Liver (tissue), 8 donors: ENCODE measurements at regions not wholly inside any gene's neighbourhood (a gene's known extent, or its start where the extent isn't known, plus 50 kb on each side); places are given as distances from the start of the nearest gene placed in this dataset.

Source experiments
- DNase-seq: peaks from one replicate; pipeline ENCODE4 v3.0.0-alpha.2; 2017; ENCODE audit warnings: low spot score
- H3K27ac ChIP-seq, 2 donors: one replicate each; pipeline ENCODE4 v1.7.0; 2013; ENCODE audit warnings: inconsistent platforms in 2 of 2, low read length in 2 of 2, control low read depth in 1 of 2, low read depth in 1 of 2, mild to moderate bottlenecking in 1 of 2
- H3K27me3 ChIP-seq, 4 donors: one replicate each; pipeline versions ENCODE4 v1.6.1 to v1.7.0; 2013; ENCODE audit warnings: low read length in 3 of 4, inconsistent platforms in 1 of 4, mild to moderate bottlenecking in 1 of 4, moderate library complexity in 1 of 4; ENCODE audit not compliant: control insufficient read depth in 4 of 4, insufficient read depth in 4 of 4
- H3K36me3 ChIP-seq, 4 donors: one replicate each; pipeline versions ENCODE4 v1.6.1 to v1.7.0; 2013; ENCODE audit warnings: low read length in 3 of 4, mild to moderate bottlenecking in 3 of 4, low read depth in 1 of 4, moderate library complexity in 1 of 4; ENCODE audit not compliant: control insufficient read depth in 4 of 4, insufficient read depth in 3 of 4
- H3K4me1 ChIP-seq, 4 donors: one replicate each; pipeline versions ENCODE4 v1.6.1 to v1.7.0; 2013; ENCODE audit warnings: low read length in 3 of 4, mild to moderate bottlenecking in 3 of 4, moderate library complexity in 1 of 4; ENCODE audit not compliant: control insufficient read depth in 4 of 4, insufficient read depth in 4 of 4
- H3K4me3 ChIP-seq, 3 donors: one replicate each; pipeline versions ENCODE4 v1.6.1 to v1.7.0; 2013; ENCODE audit warnings: low read length in 3 of 3, control low read depth in 1 of 3, low read depth in 1 of 3, mild to moderate bottlenecking in 1 of 3
- H3K9ac ChIP-seq, 2 donors: one replicate each; pipeline ENCODE4 v1.7.0; 2013; ENCODE audit warnings: low read length in 2 of 2, mild to moderate bottlenecking in 2 of 2, moderate library complexity in 2 of 2, control low read depth in 1 of 2, low read depth in 1 of 2
- H3K9me3 ChIP-seq, 4 donors: one replicate each; pipeline versions ENCODE4 v1.6.1 to v1.7.0; 2013; ENCODE audit warnings: low read length in 3 of 4; ENCODE audit not compliant: control insufficient read depth in 4 of 4
- EGR1 ChIP-seq, 2 donors: IDR thresholded peaks; 2 replicates each; pipeline ENCODE4 v1.6.1; 2016 to 2018; ENCODE audit warnings: antibody characterized with exemption in 2 of 2, low read depth in 2 of 2
- FOXA1 ChIP-seq: IDR thresholded peaks from 2 replicates; pipeline ENCODE4 v1.6.1; 2016; ENCODE audit warnings: antibody characterized with exemption
- FOXA2 ChIP-seq: IDR thresholded peaks from 2 replicates; pipeline ENCODE4 v1.6.1; 2016; ENCODE audit warnings: antibody characterized with exemption
- HNF4A ChIP-seq, 2 donors: conservative IDR thresholded peaks; 2 replicates each; pipeline ENCODE4 v1.6.1; 2016; ENCODE audit warnings: antibody characterized with exemption in 2 of 2, mild to moderate bottlenecking in 2 of 2
- HNF4G ChIP-seq: IDR thresholded peaks from 2 replicates; pipeline ENCODE4 v1.6.1; 2016; ENCODE audit warnings: antibody characterized with exemption
- JUND ChIP-seq, 2 donors: IDR thresholded peaks; 2 replicates each; pipeline ENCODE4 v1.6.1; 2016; ENCODE audit warnings: antibody characterized with exemption in 2 of 2
- MAX ChIP-seq: IDR thresholded peaks from 2 replicates; pipeline ENCODE4 v1.6.1; 2016; ENCODE audit warnings: antibody characterized with exemption
- RAD21 ChIP-seq, 2 donors: IDR thresholded peaks; 2 replicates each; pipeline ENCODE4 v1.6.1; 2016; ENCODE audit warnings: antibody characterized with exemption in 2 of 2, mild to moderate bottlenecking in 2 of 2
- REST ChIP-seq: IDR thresholded peaks from 2 replicates; pipeline ENCODE4 v1.6.1; 2016; ENCODE audit warnings: antibody characterized with exemption, mild to moderate bottlenecking
- RXRA ChIP-seq, 2 donors: IDR thresholded peaks; 2 replicates each; pipeline ENCODE4 v1.6.1; 2017 to 2018; ENCODE audit warnings: antibody characterized with exemption in 2 of 2, mild to moderate bottlenecking in 1 of 2
- TAF1 ChIP-seq: conservative IDR thresholded peaks from 2 replicates; pipeline ENCODE4 v1.6.1; 2016; ENCODE audit warnings: antibody characterized with exemption, mild to moderate bottlenecking
- YY1 ChIP-seq: IDR thresholded peaks from 2 replicates; pipeline ENCODE4 v1.6.1; 2016; ENCODE audit warnings: antibody characterized with exemption, mild to moderate bottlenecking
- WGBS: extraction: QIAGEN DNeasy Blood & Tissue Kit; methylation state at CpG from one replicate; pipeline ENCODE4 v1.1.7; 2013; 5-methylcytosine and 5-hydroxymethylcytosine counted together
- TF ChIP-seq, protein P1 (sequence below): IDR thresholded peaks from 2 replicates; pipeline ENCODE4 v1.6.1; 2016; ENCODE audit warnings: antibody characterized with exemption
- TF ChIP-seq, protein P2 (sequence below): fragments of 150-350 bp; IDR thresholded peaks from 2 replicates; pipeline ENCODE4 v1.5.1; 2017; ENCODE audit warnings: improper control_type of control experiment, low read depth, low read length; ENCODE audit not compliant: missing input control
- TF ChIP-seq, protein P3 (sequence below): IDR thresholded peaks from 2 replicates; pipeline ENCODE4 v1.6.1; 2016; ENCODE audit warnings: antibody characterized with exemption
- donor health status: healthy.
- donor health status: healthy.
- donor health status: healthy.
- donor health status: healthy.
- donor health status: healthy.

DNA sequence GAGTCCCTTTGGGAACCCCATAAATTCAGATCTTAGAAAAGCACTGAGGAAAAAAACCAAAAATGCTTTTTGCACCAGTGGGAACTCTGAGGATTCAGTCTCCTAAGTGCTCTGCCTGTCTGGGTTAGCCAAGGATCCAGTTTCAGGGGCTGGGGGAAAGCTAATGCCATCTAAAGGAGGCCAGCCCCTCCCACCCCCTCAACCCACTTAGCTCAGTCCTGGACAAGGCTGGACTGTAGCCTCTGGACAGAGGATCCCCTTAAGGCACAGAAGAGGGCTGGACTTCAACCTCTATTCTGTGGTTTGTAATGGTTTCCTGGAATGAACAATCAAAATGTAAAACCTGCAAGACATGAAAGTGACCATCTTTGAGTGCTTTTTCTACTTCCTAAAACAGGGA, 356.1 kb upstream of the ZFHX3 start:
- no peaks in the 10 kb centered on the region for H3K4me1 ChIP-seq
- no peaks in the 10 kb centered on the region for H3K9me3 ChIP-seq
- TF ChIP-seq JUND (IDR thresholded peaks at IDR 0.05) (no peak), EGR1 (IDR thresholded peaks at IDR 0.05; ENCODE audit: low read depth in 2 of 2) (no peak), FOXA1 (no peak), HNF4A (conservative IDR thresholded peaks at IDR 0.05) (no peak), MAX (no peak), REST (no peak), HNF4G (no peak), RAD21 (IDR thresholded peaks at IDR 0.05) (no peak), YY1 (no peak), TAF1 (no peak), RXRA (IDR thresholded peaks at IDR 0.05) (no peak), FOXA2 (no peak)
- TF ChIP-seq, protein P1, sequence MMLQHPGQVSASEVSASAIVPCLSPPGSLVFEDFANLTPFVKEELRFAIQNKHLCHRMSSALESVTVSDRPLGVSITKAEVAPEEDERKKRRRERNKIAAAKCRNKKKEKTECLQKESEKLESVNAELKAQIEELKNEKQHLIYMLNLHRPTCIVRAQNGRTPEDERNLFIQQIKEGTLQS: no peak
- TF ChIP-seq, protein P2, sequence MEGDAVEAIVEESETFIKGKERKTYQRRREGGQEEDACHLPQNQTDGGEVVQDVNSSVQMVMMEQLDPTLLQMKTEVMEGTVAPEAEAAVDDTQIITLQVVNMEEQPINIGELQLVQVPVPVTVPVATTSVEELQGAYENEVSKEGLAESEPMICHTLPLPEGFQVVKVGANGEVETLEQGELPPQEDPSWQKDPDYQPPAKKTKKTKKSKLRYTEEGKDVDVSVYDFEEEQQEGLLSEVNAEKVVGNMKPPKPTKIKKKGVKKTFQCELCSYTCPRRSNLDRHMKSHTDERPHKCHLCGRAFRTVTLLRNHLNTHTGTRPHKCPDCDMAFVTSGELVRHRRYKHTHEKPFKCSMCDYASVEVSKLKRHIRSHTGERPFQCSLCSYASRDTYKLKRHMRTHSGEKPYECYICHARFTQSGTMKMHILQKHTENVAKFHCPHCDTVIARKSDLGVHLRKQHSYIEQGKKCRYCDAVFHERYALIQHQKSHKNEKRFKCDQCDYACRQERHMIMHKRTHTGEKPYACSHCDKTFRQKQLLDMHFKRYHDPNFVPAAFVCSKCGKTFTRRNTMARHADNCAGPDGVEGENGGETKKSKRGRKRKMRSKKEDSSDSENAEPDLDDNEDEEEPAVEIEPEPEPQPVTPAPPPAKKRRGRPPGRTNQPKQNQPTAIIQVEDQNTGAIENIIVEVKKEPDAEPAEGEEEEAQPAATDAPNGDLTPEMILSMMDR: no peak
- TF ChIP-seq, protein P3, sequence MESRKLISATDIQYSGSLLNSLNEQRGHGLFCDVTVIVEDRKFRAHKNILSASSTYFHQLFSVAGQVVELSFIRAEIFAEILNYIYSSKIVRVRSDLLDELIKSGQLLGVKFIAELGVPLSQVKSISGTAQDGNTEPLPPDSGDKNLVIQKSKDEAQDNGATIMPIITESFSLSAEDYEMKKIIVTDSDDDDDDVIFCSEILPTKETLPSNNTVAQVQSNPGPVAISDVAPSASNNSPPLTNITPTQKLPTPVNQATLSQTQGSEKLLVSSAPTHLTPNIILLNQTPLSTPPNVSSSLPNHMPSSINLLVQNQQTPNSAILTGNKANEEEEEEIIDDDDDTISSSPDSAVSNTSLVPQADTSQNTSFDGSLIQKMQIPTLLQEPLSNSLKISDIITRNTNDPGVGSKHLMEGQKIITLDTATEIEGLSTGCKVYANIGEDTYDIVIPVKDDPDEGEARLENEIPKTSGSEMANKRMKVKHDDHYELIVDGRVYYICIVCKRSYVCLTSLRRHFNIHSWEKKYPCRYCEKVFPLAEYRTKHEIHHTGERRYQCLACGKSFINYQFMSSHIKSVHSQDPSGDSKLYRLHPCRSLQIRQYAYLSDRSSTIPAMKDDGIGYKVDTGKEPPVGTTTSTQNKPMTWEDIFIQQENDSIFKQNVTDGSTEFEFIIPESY: no peak
- H3K27me3 ChIP-seq: peaks cover 0 to 6% (median under 1%) of the 10 kb centered on the region in 4 donors
- no peak for DNase-seq
- no peak overlapping the region for H3K4me3 ChIP-seq
- H3K27ac ChIP-seq: no peak overlapping the region
- no peaks in the 10 kb centered on the region for H3K36me3 ChIP-seq
- no peak overlapping the region for H3K9ac ChIP-seq

DNA sequence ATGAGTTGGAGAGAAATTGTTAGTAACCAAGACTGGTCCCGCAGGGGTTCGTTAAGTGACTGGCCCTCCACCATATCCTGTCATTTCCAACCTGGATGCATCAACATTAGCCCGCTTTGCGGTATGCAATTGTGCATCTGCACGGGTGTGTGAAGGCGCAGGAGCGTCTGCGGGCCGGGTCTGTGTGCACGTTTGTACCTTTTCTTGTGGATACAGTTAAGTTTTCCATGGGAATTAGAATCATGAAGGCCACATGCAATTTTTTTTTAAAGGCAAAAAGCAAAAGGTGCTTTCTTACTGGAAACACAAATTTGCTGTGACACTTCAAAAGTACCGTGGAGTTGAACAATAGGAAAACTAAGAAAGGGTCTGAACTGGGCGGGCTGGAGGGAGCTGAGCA, 355.4 kb upstream of the ZFHX3 start:
- Histone ChIP-seq H3K27me3 (peaks cover 0 to 5% (median under 1%) of the 10 kb centered on the region in 4 donors), H3K4me1 (no peaks in the 10 kb centered on the region), H3K9me3 (no peaks in the 10 kb centered on the region), H3K9ac (no peak overlapping the region), H3K36me3 (no peaks in the 10 kb centered on the region), H3K27ac (no peak overlapping the region), H3K4me3 (no peak overlapping the region)
- no peak for DNase-seq
- WGBS: 92% methylated on average over 12 of the region's 12 CpGs
- no peak for TF ChIP-seq RAD21 (IDR thresholded peaks at IDR 0.05)
- no peak for TF ChIP-seq FOXA1
- no peak for TF ChIP-seq HNF4A (conservative IDR thresholded peaks at IDR 0.05)
- TF ChIP-seq, protein P2: no peak
- TF ChIP-seq MAX: no peak
- no peak for TF ChIP-seq REST
- TF ChIP-seq, protein P3: no peak
